NCI-H1930 (cell line): ENCODE measurements at regions not wholly inside any gene's neighbourhood (a gene's known extent, or its start where the extent isn't known, plus 50 kb on each side); places are given as distances from the start of the nearest gene placed in this dataset.
"Not testable (repeated sequence)": the region's sequence is repeated elsewhere in the genome, so short reads cannot be mapped to it uniquely, and the experiment has no call there.

Source experiments
- DNase-seq, 2 experiments: peaks; one replicate each; lab custom pipeline; 2025; lab: John Stamatoyannopoulos, UW

GRCh38 chr4:30148828-30149227 is 571.3 kb upstream of the PCDH7 start:
- not testable (repeated sequence) for DNase-seq

- DNase-seq: not testable (repeated sequence)
Observed at GRCh38 chr4:30149539-30149938, 570.6 kb upstream of the PCDH7 start.

DNA sequence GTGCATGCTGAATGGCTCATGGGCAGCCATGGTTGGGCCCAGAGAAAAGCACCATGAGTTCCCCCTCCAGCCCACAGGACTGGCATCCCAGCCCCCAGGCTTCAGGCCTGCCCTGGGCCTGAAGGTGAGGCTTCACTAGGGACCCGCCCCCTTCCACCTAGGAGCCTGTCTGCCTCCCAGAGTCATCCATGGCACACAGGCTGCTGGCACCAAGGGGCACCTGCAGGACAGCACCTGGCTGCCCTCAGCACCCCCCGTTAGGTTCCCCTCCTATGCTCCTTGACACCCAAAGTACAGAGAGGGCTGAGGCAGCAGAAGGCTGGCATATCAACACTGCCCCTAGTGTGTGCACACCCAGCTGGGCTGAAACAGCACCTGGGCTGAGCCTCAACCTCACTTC is 566.7 kb upstream of the PCDH7 start:
- DNase-seq: no peak

GRCh38 chr4:30160140-30160539 is 560.0 kb upstream of the PCDH7 start:
- no peak for DNase-seq

GRCh38 chr4:30172416-30172815 is 547.8 kb upstream of the PCDH7 start:
- no peak for DNase-seq

- no peak for DNase-seq
Observed at GRCh38 chr4:30181512-30181911, 538.7 kb upstream of the PCDH7 start.

GRCh38 chr4:30181918-30182317 is 538.3 kb upstream of the PCDH7 start:
- DNase-seq: no peak

DNA sequence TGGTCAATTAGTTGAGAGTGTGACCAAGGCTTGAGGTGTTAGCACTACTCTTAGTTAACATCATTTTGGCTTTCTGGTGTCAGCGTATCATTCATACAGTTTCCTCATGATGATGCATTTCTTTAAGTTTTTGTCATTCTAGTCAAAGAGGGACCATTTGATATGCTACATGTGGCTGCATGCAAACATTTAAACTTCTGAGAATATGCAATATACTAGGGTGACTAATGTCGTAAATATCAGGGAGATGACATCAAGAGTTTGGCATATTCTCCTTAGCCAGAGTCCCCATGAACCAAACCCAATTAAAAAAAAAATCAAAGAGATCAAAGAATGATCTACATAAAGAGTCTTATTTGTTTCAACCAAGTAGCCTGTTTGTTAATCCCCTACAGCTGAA is 537.4 kb upstream of the PCDH7 start:
- no peak for DNase-seq

- DNase-seq: no peak
Observed at GRCh38 chr4:30191902-30192301, 528.3 kb upstream of the PCDH7 start.

DNA sequence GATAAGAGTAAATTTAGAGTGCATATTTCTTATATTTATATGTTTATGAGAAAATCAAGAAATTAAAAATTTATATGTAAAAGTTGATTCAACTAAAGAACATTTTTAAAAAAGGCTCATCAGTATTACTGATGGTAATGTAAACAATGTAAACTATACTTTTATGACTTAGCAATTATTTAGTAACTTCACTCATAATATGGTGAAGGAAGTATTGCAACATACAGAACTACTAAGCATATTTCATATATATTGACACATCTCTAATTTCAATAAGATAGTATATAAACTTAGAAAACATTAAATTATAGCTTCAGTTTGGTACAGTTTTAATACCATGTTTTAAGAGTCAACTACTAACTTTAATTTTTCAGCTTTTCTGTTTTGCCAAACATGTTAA is 512.8 kb upstream of the PCDH7 start:
- no peak for DNase-seq

GRCh38 chr4:30208731-30209435 is 511.3 kb upstream of the PCDH7 start:
- DNase-seq: no peak

GRCh38 chr4:30215973-30216372 is 504.2 kb upstream of the PCDH7 start:
- DNase-seq: not testable (repeated sequence)

DNA sequence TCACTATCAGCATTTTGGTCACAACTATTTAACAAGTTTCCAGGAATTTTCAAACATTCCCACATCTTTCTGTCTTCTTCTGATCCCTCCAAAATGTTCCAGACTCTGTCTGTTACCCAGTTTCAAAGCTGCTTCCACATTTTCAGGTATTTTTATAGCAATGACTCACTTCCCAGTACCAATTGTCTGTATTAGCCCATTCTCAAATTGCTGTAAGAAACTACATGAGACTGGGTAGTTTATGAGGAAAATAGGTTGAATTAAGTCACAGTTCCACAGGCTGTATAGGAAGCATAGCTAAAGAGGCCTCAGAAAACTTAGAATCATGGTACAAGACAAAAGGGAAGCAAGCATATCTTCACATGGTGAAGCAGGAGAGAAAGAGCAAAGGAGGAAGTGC is 475.0 kb upstream of the PCDH7 start:
- DNase-seq: no peak

DNA sequence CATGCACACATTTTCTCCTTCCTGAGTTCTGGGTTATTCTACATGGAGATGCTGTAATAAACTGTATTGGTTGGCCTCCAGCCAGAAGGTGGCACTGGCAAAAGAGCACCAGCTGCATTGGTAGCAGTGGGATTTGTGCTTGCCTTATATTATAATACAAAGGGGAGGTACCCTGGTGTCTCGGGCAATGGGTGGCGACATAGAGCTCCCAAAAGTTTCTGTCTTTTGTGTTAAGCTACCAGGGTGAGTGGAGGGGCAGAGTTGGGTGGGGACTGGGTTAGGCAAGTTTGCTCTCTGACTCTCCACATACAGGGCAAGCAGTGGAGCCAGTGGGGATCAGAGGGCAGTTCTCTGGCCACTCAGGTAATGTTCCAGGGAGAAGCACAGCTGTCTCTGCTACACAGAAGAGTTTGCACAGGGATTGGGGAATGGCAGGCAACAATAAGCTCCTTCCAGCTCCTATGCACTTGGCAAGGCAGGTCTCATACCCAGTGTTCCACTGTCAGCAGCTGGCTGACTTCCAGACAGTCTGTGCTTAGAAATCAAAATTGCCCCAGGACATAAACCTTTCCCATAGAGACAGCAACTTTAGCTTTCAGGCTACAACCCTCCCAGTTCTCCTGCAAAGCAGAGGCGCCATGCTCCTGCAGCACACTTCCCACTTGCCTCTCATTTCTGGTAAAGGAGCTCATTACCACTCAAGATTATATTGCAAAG is 463.9 kb upstream of the PCDH7 start:
- DNase-seq: no peak

- no peak for DNase-seq
Observed at GRCh38 chr4:30258949-30259348, 461.2 kb upstream of the PCDH7 start.

DNA sequence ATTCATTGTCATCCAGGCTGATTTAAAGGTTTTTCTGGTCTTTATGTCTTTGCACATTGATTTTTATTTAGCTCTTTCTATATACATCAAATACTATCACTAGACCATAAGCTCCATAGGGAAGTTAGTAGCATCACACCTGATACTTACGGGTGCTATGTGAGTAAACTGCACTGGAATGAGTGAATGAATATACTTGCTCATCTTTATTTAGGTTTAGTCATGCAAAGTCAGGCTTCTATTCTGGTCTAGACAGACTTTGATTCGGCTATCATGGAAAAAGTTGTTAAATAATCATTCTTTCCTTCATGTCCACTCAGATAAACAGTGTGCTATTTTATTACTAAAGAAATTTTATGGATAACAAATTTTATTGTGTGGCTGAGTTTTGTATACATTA is 457.8 kb upstream of the PCDH7 start:
- DNase-seq: no peak

- no peak for DNase-seq
Observed at GRCh38 chr4:30264465-30264864, 455.7 kb upstream of the PCDH7 start.

- DNase-seq: no peak
Observed at GRCh38 chr4:30265716-30266115, 454.5 kb upstream of the PCDH7 start.

GRCh38 chr4:30268370-30268769 is 451.8 kb upstream of the PCDH7 start:
- no peak for DNase-seq

DNA sequence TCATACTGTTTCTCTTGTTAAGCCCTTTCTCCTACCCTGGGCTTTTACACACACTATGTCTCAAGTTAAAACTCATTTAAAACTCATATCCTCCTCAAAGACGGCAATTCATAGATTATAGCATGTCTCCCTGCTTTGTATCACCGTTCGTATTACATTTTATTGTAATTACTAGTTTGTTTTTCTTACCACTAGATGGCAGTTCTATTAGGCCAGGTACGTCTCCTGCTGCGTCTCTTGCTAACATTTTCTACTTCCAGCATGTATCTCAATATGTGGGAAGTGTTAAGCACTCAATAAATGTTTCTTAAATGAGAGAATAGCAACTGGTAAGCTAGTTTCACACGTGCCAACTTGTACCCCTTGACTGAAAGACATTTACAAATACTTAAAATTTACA is 450.3 kb upstream of the PCDH7 start:
- no peak for DNase-seq

DNA sequence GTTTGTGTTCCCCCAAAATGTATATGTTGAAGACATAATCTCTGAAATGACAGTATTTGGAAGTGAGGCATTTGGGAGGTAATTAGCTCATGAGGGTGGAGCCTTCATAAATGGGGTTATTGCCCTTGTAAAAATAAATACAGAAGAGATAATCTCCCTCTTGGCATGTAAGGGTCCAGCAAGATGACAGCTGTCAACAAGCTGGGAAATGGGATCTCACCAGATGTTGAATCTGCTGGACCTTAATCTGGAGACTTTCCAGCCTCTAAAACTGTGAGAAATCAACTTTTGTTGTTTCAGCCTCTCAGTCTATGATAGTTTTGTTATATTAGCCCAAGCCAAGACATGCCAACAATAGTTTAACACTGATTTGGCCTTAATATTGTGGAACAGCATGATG is 438.2 kb upstream of the PCDH7 start:
- no peak for DNase-seq

- no peak for DNase-seq
Observed at GRCh38 chr4:30283336-30283735, 436.8 kb upstream of the PCDH7 start.

DNA sequence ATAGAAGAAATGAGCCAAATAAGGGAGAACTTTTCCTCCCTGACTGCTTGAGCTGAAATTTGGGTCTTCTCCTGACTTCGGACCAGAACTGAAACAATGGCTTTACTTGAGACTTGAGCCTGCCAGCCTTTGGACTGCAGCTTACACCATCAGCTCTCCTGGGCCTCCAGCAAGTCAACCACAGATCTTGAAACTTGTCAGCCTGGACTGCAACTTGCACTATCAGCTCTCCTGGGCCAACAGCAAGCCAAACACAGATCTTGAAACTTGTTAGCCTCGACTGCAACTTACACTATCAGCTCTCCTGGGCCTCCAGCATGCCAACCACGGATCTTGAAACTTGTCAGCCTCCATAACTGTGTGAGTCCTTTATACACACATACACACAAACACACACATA is 425.9 kb upstream of the PCDH7 start:
- no peak for DNase-seq

GRCh38 chr4:30295652-30296051 is 424.5 kb upstream of the PCDH7 start:
- no peak for DNase-seq
